ENCODE measurements at regions not wholly inside any gene's neighbourhood (a gene's known extent, or its start where the extent isn't known, plus 50 kb on each side); places are given as distances from the start of the nearest gene placed in this dataset.

- TF ChIP-seq, protein P1, sequence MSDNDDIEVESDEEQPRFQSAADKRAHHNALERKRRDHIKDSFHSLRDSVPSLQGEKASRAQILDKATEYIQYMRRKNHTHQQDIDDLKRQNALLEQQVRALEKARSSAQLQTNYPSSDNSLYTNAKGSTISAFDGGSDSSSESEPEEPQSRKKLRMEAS (IDR thresholded peaks at IDR 0.05): no peak
- no peak for TF ChIP-seq CEBPB (IDR thresholded peaks at IDR 0.05)
These were observed 97.4 kb upstream of the POU2AF2 start for GRCh38 chr11:111148121-111148520.

Measured in Ishikawa (cell line).